Thymus (tissue), 11 donors: ENCODE measurements at regions not wholly inside any gene's neighbourhood (a gene's known extent, or its start where the extent isn't known, plus 50 kb on each side); places are given as distances from the start of the nearest gene placed in this dataset.

Source experiments
- DNase-seq, 9 donors: peaks; one replicate each; pipeline ENCODE4 v3.0.0-alpha.2; 2013; ENCODE audit warnings: low spot score in 9 of 9, low read depth in 6 of 9, missing footprints in 1 of 9
- H3K27ac ChIP-seq, 2 donors: one replicate each; pipeline ENCODE4 v1.5.1; 2013; ENCODE audit warnings: control low read depth in 1 of 2, low read depth in 1 of 2, low read length in 1 of 2, mild to moderate bottlenecking in 1 of 2, moderate library complexity in 1 of 2
- H3K27me3 ChIP-seq, 2 donors: one replicate each; pipeline ENCODE4 v1.5.1; 2013; ENCODE audit warnings: low read length in 1 of 2; ENCODE audit not compliant: control insufficient read depth in 2 of 2, insufficient read depth in 1 of 2
- H3K36me3 ChIP-seq, 2 donors: one replicate each; pipeline ENCODE4 v1.5.1; 2013; ENCODE audit warnings: low read length in 1 of 2, mild to moderate bottlenecking in 1 of 2, moderate library complexity in 1 of 2; ENCODE audit not compliant: control insufficient read depth in 2 of 2, insufficient read depth in 2 of 2
- H3K4me1 ChIP-seq, 2 donors: one replicate each; pipeline ENCODE4 v1.5.1; 2013; ENCODE audit warnings: low read length in 2 of 2; ENCODE audit not compliant: control insufficient read depth in 2 of 2, insufficient read depth in 2 of 2
- H3K4me3 ChIP-seq, 2 donors: one replicate each; pipeline ENCODE4 v1.5.1; 2013; ENCODE audit warnings: low read length in 2 of 2, control low read depth in 1 of 2, mild to moderate bottlenecking in 1 of 2
- H3K9me3 ChIP-seq, 2 donors: one replicate each; pipeline ENCODE4 v1.5.1; 2013; ENCODE audit warnings: low read length in 1 of 2, mild to moderate bottlenecking in 1 of 2; ENCODE audit not compliant: control insufficient read depth in 2 of 2, insufficient read depth in 1 of 2
- WGBS: extraction: QIAGEN DNeasy Blood & Tissue Kit; methylation state at CpG from one replicate; pipeline ENCODE4 v1.1.7; 2013; 5-methylcytosine and 5-hydroxymethylcytosine counted together
- donor health status: healthy.

DNA sequence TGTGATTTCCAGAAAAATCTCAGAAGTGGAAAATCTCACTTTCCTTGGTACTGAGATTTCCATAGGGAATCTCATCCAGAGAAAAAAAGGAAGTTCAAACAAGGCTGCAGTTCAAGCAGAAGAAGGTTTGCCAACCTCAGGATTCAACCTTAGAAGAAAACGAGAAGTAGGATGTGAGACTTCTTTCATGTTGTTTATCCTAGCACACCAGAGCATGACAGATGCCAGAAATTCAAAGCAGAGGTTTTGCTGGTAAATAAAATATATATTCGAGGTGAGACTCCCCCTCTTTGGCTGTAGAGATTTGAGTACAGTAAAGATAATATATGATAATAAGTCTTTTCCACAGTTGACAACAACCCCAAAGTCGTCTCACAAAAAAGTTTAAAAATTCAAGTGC is 116.9 kb upstream of the SMC2 start:
- DNase-seq, result no peak
- Histone ChIP-seq H3K27me3 (no peaks in the 10 kb centered on the region), H3K9me3 (no peaks in the 10 kb centered on the region), H3K36me3 (no peaks in the 10 kb centered on the region), H3K27ac (no peak overlapping the region), H3K4me3 (no peak overlapping the region), H3K4me1 (no peaks in the 10 kb centered on the region)
- 73% methylated on average over 3 of the region's 3 CpGs for WGBS

DNA sequence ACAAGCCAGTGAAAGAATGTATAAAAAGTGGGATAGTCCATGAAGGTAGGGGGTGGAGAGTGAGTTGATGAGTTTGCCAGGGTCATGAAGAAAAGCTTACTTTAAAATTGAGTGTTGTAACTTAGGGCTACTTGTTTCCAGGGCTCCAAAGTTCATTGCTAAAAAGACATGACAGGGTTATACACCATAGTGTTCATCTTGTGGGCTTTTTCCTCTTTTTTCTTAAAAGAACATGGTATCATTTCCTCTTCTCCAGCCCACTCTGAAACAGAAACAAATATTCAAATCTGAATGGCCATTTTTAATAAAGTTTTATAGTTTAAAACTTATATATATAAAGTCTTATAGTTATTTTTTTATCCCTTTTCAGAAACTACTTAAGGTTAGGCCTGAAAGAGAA is 115.7 kb upstream of the SMC2 start:
- Histone ChIP-seq H3K36me3 (no peaks in the 10 kb centered on the region), H3K4me1 (no peaks in the 10 kb centered on the region)

DNA sequence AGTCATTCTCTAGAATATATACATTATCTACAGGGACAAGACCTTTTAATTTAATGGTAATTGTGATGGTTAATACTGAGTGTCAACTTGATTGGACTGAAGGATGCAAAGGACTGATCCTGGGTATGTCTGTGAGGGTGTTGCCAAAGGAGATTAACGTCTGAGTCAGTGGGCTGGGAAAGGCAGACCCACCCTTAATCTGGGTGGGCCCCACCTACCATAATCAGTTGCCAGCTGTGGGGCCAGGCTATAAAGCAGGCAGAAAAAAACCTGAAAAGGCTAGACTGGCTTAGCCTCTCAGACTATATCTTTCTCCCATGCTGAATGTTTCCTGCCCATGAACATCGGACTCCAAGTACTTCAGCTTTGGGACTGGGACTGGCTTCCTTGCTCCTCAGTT is 112.2 kb upstream of the SMC2 start:
- DNase-seq, result no peak
- no peaks in the 10 kb centered on the region for H3K36me3 ChIP-seq
- no peak overlapping the region for H3K4me3 ChIP-seq
- no peaks in the 10 kb centered on the region for H3K27me3 ChIP-seq
- H3K9me3 ChIP-seq, result no peaks in the 10 kb centered on the region
- no peak overlapping the region for H3K27ac ChIP-seq
- no peaks in the 10 kb centered on the region for H3K4me1 ChIP-seq
- 94% methylated on average over 2 of the region's 2 CpGs for WGBS

More for the DNA sequence above, 115.7 kb upstream of the SMC2 start:
- Histone ChIP-seq H3K9me3 (no peaks in the 10 kb centered on the region), H3K4me3 (no peak overlapping the region), H3K27ac (no peak overlapping the region), H3K27me3 (no peaks in the 10 kb centered on the region)
- DNase-seq, result no peak

DNA sequence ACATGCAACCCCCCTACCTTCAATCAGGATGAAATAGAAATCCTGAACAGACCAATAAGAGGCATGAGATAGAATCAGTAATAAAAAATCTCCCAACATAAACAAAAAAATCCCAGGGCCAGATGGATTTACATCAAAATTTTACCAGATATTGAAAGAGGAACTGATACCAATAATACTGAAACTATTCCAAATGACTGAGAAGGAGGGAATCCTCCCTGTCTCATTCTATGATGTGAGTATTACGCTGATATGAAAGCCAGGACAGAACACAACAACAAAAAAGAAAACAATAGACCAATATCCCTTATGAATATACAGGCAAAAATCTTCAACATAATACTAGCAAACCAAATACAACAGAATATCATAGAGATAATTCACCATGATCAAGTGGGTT is 109.0 kb upstream of the SMC2 start:
- no peak for DNase-seq
- no peaks in the 10 kb centered on the region for H3K36me3 ChIP-seq
- H3K27me3 ChIP-seq, result no peaks in the 10 kb centered on the region
- H3K9me3 ChIP-seq, result no peaks in the 10 kb centered on the region
- H3K4me3 ChIP-seq, result no peak overlapping the region
- no peak overlapping the region for H3K27ac ChIP-seq
- 46% methylated on average over 1 of the region's 1 CpG for WGBS
- H3K4me1 ChIP-seq, result no peaks in the 10 kb centered on the region

DNA sequence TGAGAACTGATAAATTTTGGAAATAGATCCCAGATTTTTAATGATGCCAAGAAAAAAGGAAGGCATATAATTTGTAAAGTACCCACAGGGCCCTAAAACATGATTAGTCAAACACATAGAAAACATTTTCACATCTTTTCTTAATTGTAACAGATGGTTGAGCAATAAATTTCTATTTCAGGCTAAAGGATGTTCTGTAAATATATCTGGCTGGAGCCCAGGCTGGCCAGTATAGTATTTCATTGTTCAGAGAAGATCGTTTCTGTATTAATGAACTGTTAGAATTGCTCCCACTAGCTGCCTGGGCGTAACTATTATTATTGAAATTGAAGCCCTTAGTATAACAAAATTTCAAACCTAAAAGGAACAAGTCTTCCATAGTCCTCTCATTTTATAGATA is 105.3 kb upstream of the SMC2 start:
- H3K4me1 ChIP-seq, result no peaks in the 10 kb centered on the region

DNA sequence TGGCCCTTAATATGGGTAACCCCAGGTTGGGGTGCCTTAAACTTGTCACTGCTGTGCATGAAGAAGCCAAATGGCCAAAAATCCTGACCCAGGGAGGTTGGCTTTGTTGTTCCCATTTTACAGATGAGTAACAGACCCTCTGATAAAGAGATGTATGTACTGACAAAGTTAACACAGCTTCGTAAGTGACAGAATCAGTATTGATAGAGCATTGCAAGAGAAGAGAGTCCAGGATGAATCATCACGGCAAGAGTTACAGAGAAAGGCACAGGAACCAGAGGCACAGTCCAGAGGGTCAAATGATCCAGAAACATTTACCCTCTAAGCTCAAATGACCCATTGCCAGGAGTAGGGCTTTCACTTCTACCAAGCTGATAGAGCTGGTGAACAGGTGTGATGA is 103.8 kb upstream of the SMC2 start:
- no peak for DNase-seq
- Histone ChIP-seq H3K27ac (no peak overlapping the region), H3K27me3 (no peaks in the 10 kb centered on the region), H3K4me3 (no peak overlapping the region), H3K36me3 (no peaks in the 10 kb centered on the region), H3K9me3 (no peaks in the 10 kb centered on the region), H3K4me1 (no peaks in the 10 kb centered on the region)
- WGBS, result 90% methylated on average over 2 of the region's 2 CpGs

More for the DNA sequence above, 105.3 kb upstream of the SMC2 start:
- WGBS, result 96% methylated on average over 2 of the region's 2 CpGs
- DNase-seq, result no peak
- no peak overlapping the region for H3K4me3 ChIP-seq
- H3K9me3 ChIP-seq, result no peaks in the 10 kb centered on the region
- H3K36me3 ChIP-seq, result no peaks in the 10 kb centered on the region
- H3K27ac ChIP-seq, result no peak overlapping the region
- no peaks in the 10 kb centered on the region for H3K27me3 ChIP-seq

DNA sequence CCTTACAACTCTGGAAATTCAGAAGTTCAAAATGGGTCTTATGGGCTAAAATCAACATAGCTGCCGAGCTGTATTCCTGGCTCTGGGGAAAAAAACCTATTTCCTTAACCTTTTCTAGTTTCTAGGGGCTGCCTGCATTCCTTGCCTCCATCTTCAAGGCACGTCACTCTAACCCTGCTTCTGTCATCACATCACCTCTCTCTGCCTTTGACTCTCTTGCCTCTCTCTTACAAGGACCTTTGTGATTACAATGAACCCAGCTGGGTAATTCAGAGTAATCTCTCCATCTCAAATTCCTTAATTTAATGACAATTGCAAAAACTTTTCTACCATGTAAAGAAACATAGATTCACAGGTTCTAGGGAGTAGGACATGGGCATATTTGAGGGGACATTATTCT is 103.1 kb upstream of the SMC2 start:
- Histone ChIP-seq H3K4me1 (no peaks in the 10 kb centered on the region), H3K4me3 (no peak overlapping the region), H3K27me3 (no peaks in the 10 kb centered on the region), H3K27ac (no peak overlapping the region), H3K36me3 (no peaks in the 10 kb centered on the region), H3K9me3 (no peaks in the 10 kb centered on the region)
- no peak for DNase-seq
- WGBS, result 72% methylated on average over 2 of the region's 2 CpGs

DNA sequence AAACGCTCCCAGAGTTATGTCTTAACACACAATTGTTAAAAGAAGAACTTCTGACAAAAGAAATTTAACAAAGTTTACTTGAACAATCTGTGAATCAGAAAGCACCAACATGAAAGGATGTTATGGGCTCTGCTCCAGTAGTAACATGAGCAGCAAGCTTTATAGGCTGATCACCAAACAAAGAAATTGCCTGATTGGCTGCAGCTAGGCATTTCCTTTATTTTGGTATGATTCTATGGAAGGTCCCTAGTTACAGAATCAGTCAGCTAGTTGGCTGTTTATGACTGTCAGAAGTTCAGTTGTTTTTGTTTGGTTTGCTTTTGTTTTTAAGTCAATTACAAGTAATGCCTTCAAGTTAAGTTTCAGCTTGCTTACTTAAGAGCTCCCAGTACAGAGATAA is 102.4 kb upstream of the SMC2 start:
- H3K9me3 ChIP-seq, result no peaks in the 10 kb centered on the region
- H3K36me3 ChIP-seq, result no peaks in the 10 kb centered on the region
- DNase-seq, result no peak
- no peaks in the 10 kb centered on the region for H3K27me3 ChIP-seq
- no peak overlapping the region for H3K27ac ChIP-seq
- 89% methylated on average over 1 of the region's 1 CpG for WGBS
- no peak overlapping the region for H3K4me3 ChIP-seq
- no peaks in the 10 kb centered on the region for H3K4me1 ChIP-seq

DNA sequence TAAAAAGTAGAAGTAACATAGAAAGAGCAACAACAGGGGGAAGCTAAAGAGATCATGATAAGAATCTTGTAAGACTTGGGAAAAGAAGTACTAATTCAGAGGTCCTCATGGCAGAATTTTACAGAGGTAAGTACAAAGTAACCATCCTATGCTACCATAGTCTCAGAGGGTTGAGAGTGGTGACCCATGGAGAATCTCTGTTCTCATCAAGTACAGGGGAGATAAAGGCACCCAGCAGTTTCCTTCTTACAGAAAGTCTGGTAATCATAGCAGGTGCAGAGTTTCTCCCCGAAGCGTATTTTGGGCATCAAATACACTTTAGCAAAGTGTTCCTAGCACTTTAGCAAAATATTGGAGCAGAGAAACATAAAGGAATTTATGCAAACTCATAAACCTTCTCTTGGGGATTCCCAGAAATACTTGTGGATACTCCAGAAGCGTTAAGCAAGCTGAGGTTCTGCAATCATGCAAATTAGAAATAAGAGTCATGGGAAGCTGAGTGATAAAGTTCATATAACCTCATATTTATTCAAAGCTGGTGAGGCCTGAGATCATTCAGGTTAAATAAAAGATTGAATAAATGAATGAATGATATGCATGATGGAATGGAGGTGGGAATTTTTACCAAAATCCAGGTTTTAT is 101.0 kb upstream of the SMC2 start:
- DNase-seq, result no peak
- Histone ChIP-seq H3K36me3 (no peaks in the 10 kb centered on the region), H3K9me3 (no peaks in the 10 kb centered on the region), H3K4me3 (no peak overlapping the region), H3K27ac (no peak overlapping the region), H3K4me1 (no peaks in the 10 kb centered on the region), H3K27me3 (no peaks in the 10 kb centered on the region)
- WGBS, result 92% methylated on average over 3 of the region's 3 CpGs
